ENCODE measurements at regions not wholly inside any gene's neighbourhood (a gene's known extent, or its start where the extent isn't known, plus 50 kb on each side); places are given as distances from the start of the nearest gene placed in this dataset.

DNA sequence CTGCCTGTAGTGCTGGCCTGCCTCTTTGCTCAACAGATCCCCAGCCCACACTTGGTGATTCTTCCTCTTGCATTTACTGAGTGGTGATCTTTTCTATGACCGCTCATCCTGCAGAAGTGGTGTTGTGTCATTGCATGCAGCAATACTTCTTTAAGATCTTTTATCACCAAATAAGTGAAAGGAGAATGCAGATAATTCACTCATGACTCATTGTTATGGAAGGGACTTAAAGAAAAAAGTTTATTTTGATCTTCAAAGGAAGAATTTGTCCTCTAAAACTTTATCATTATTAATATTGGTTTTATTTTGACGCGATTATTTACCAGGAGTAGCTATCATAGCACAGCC, 489.1 kb upstream of the CELF2 start:
- no peak overlapping the region for H3K27ac ChIP-seq (ENCODE audit: low read length)

DNA sequence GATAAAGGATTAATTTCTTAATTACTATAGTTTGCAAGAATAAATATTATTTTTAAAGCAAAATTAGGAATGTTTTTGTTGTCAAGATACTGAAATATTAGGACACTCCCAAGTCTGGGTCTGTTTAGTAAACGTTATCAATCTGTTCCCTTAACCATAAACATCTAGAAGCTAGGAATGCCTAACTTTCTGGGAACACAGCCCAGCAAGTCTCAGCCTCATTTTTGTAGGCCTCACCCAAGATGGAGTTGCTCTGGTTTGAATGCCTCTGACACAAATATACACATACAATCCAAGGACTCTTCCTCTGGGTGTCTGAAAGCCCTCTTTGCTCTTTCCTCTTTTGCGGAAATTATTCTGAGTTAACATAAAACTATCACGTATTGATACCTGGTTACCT, 487.4 kb upstream of the CELF2 start:
- no peak overlapping the region for H3K27ac ChIP-seq (ENCODE audit: low read length)
- no peaks in the 10 kb centered on the region for H3K36me3 ChIP-seq (ENCODE audit: insufficient read depth, low read depth, low read length)
- no peaks in the 10 kb centered on the region for H3K9me3 ChIP-seq (ENCODE audit: insufficient read depth, low read depth, low read length)
- no peak overlapping the region for H3K9ac ChIP-seq (ENCODE audit: low read depth, low read length)
- no peak overlapping the region for H3K4me3 ChIP-seq (ENCODE audit: low read length)
- H3K27me3 ChIP-seq (ENCODE audit: insufficient read depth, low read length), result peaks cover 19% of the 10 kb centered on the region
- peaks cover 13% of the 10 kb centered on the region; the same call in 1 of the 2 replicates for H3K4me1 ChIP-seq (ENCODE audit: insufficient read depth, low read length)

More for the DNA sequence above, 489.1 kb upstream of the CELF2 start:
- Histone ChIP-seq H3K27me3 (ENCODE audit: insufficient read depth, low read length) (peaks cover 19% of the 10 kb centered on the region), H3K9me3 (ENCODE audit: insufficient read depth, low read depth, low read length) (no peaks in the 10 kb centered on the region), H3K4me1 (ENCODE audit: insufficient read depth, low read length) (peaks cover 13% of the 10 kb centered on the region; the same call in 1 of the 2 replicates), H3K4me3 (ENCODE audit: low read length) (no peak overlapping the region), H3K9ac (ENCODE audit: low read depth, low read length) (no peak overlapping the region), H3K36me3 (ENCODE audit: insufficient read depth, low read depth, low read length) (no peaks in the 10 kb centered on the region)

GRCh38 chr10:10532236-10532635, 485.4 kb upstream of the CELF2 start:
- no peak overlapping the region for H3K4me3 ChIP-seq (ENCODE audit: low read length)
- H3K27ac ChIP-seq (ENCODE audit: low read length), result no peak overlapping the region
- H3K9ac ChIP-seq (ENCODE audit: low read depth, low read length), result no peak overlapping the region
- H3K36me3 ChIP-seq (ENCODE audit: insufficient read depth, low read depth, low read length), result no peaks in the 10 kb centered on the region
- no peaks in the 10 kb centered on the region for H3K9me3 ChIP-seq (ENCODE audit: insufficient read depth, low read depth, low read length)
- peaks cover 13% of the 10 kb centered on the region; the same call in 1 of the 2 replicates for H3K4me1 ChIP-seq (ENCODE audit: insufficient read depth, low read length)
- H3K27me3 ChIP-seq (ENCODE audit: insufficient read depth, low read length), result peaks cover 8% of the 10 kb centered on the region

DNA sequence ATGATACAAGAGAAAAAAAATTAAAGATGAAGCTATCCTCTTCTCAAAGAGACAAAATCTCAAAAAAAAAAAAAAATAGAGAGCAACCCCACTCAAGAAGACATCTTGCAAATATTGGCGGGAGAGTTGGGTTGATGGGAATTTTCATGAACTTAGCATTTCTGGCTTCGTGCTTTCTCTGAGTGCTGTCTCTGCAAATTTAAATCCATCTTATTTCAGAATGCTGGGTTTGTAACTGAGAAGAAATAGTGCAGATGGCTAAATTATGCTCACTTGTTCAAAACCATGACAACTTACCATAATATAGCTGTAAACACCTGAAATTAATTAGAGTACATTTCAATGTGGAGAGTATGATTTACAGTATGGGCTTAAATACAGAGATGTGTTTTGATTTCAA, 484.8 kb upstream of the CELF2 start:
- no peaks in the 10 kb centered on the region for H3K36me3 ChIP-seq (ENCODE audit: insufficient read depth, low read depth, low read length)
- no peaks in the 10 kb centered on the region for H3K9me3 ChIP-seq (ENCODE audit: insufficient read depth, low read depth, low read length)
- no peak overlapping the region for H3K4me3 ChIP-seq (ENCODE audit: low read length)

DNA sequence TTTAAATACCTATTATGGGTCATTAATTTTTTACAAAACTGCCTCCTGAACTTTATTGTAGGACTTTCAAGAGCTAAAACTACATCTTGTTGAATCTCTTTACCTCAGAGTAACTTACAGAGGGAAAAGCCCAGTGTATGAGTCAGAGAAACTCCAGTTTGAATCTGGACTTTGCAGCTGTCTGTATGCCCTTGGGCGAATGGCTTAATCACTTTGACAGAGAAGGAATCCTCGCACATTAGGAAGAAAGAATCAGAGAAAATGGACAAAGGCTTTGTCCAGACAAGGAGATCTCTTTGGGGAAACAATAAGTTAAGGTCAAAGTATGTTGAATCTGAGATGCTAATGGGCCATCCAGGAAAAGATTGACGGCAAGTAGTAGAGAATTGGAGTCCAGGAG, 484.2 kb upstream of the CELF2 start:
- Histone ChIP-seq H3K4me1 (ENCODE audit: insufficient read depth, low read length) (0 out of 2 replicates have a peak, but pooled peaks cover 5% of the 10 kb centered on the region), H3K27me3 (ENCODE audit: insufficient read depth, low read length) (peaks cover 4% of the 10 kb centered on the region), H3K36me3 (ENCODE audit: insufficient read depth, low read depth, low read length) (no peaks in the 10 kb centered on the region), H3K9ac (ENCODE audit: low read depth, low read length) (no peak overlapping the region), H3K4me3 (ENCODE audit: low read length) (no peak overlapping the region), H3K9me3 (ENCODE audit: insufficient read depth, low read depth, low read length) (no peaks in the 10 kb centered on the region), H3K27ac (ENCODE audit: low read length) (no peak overlapping the region)

More for the DNA sequence above, 484.8 kb upstream of the CELF2 start:
- Histone ChIP-seq H3K27me3 (ENCODE audit: insufficient read depth, low read length) (peaks cover 4% of the 10 kb centered on the region), H3K9ac (ENCODE audit: low read depth, low read length) (no peak overlapping the region), H3K27ac (ENCODE audit: low read length) (no peak overlapping the region), H3K4me1 (ENCODE audit: insufficient read depth, low read length) (peaks cover 9% of the 10 kb centered on the region; the same call in 1 of the 2 replicates)

GRCh38 chr10:10538326-10538725, 479.3 kb upstream of the CELF2 start:
- Histone ChIP-seq H3K27me3 (ENCODE audit: insufficient read depth, low read length) (no peaks in the 10 kb centered on the region), H3K9ac (ENCODE audit: low read depth, low read length) (no peak overlapping the region), H3K4me1 (ENCODE audit: insufficient read depth, low read length) (peaks cover 5% of the 10 kb centered on the region; the same call in 1 of the 2 replicates), H3K4me3 (ENCODE audit: low read length) (no peak overlapping the region), H3K27ac (ENCODE audit: low read length) (no peak overlapping the region), H3K9me3 (ENCODE audit: insufficient read depth, low read depth, low read length) (no peaks in the 10 kb centered on the region), H3K36me3 (ENCODE audit: insufficient read depth, low read depth, low read length) (no peaks in the 10 kb centered on the region)

DNA sequence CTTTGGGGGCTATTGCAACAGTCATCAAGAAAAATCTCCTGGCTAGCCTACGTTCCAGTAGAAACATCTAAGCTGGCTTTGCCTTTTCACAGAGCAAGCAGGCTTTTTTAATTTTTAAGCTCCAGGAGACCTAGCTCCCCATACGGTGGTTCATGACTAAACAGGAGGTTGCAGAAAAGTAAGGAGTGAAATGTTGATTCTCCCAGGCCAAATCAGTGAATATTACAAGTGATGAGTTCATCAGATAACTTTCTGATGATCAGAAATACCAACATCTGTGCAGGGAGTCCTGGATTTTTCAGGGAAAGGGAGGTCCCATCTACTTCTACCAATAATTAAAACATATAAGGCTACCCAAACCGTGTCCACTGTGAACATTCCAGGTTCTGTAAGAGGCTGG, 477.3 kb upstream of the CELF2 start:
- H3K27me3 ChIP-seq (ENCODE audit: insufficient read depth, low read length), result no peaks in the 10 kb centered on the region
- H3K27ac ChIP-seq (ENCODE audit: low read length), result no peak overlapping the region
- H3K9me3 ChIP-seq (ENCODE audit: insufficient read depth, low read depth, low read length), result no peaks in the 10 kb centered on the region
- H3K36me3 ChIP-seq (ENCODE audit: insufficient read depth, low read depth, low read length), result no peaks in the 10 kb centered on the region
- H3K9ac ChIP-seq (ENCODE audit: low read depth, low read length), result no peak overlapping the region
- peaks cover 5% of the 10 kb centered on the region; the same call in 1 of the 2 replicates for H3K4me1 ChIP-seq (ENCODE audit: insufficient read depth, low read length)
- no peak overlapping the region for H3K4me3 ChIP-seq (ENCODE audit: low read length)

DNA sequence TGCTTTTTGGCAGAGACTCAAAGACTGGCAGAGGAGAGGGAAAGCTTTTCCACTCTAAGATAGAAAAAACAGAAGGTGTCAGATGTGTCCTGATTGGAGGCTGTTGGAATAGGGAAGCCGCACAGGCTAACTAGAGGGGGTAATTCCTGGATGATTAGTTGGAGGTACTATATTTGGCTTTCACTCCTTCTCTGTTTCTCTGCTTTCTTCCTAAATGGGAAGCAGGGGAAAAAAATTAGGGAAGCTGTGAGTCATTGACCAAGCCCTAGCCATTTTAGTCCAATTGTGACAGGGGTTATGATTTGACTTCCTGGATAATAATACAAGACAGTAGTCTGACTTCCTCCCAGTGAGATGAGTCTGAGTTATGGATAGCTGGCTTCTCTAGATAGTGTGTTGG, 475.2 kb upstream of the CELF2 start:
- H3K9me3 ChIP-seq (ENCODE audit: insufficient read depth, low read depth, low read length), result no peaks in the 10 kb centered on the region
- no peak overlapping the region for H3K9ac ChIP-seq (ENCODE audit: low read depth, low read length)
- peaks cover 5% of the 10 kb centered on the region; the same call in 1 of the 2 replicates for H3K4me1 ChIP-seq (ENCODE audit: insufficient read depth, low read length)
- no peak overlapping the region for H3K4me3 ChIP-seq (ENCODE audit: low read length)
- H3K27me3 ChIP-seq (ENCODE audit: insufficient read depth, low read length), result no peaks in the 10 kb centered on the region
- no peaks in the 10 kb centered on the region for H3K36me3 ChIP-seq (ENCODE audit: insufficient read depth, low read depth, low read length)
- H3K27ac ChIP-seq (ENCODE audit: low read length), result no peak overlapping the region

- no peak overlapping the region for H3K4me3 ChIP-seq (ENCODE audit: low read length)
Observed at GRCh38 chr10:10544890-10545289, 472.8 kb upstream of the CELF2 start.

DNA sequence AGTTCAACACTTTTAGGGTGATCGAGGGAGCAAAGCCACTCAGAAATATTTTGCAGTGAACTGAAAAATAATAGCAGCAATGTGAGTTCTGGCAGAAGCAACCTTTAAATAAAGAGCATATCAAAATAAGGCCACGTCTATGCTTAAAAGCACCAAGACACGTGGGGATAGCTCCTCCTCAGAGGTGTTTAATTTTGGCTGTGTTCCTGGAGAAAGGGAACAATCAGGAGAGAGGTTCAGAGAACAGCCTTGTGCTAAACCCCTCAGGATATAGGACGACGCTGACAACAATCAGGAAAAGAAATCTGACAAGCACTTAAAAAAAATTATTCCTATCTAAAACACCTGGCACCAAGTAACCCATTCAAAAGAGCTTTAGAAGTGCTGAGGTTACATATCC, 471.9 kb upstream of the CELF2 start:
- Histone ChIP-seq H3K27me3 (ENCODE audit: insufficient read depth, low read length) (no peaks in the 10 kb centered on the region), H3K9ac (ENCODE audit: low read depth, low read length) (no peak overlapping the region), H3K36me3 (ENCODE audit: insufficient read depth, low read depth, low read length) (no peaks in the 10 kb centered on the region), H3K27ac (ENCODE audit: low read length) (no peak overlapping the region), H3K4me3 (ENCODE audit: low read length) (no peak overlapping the region), H3K4me1 (ENCODE audit: insufficient read depth, low read length) (peaks cover 5% of the 10 kb centered on the region; the same call in 1 of the 2 replicates), H3K9me3 (ENCODE audit: insufficient read depth, low read depth, low read length) (no peaks in the 10 kb centered on the region)

More at GRCh38 chr10:10544890-10545289, 472.8 kb upstream of the CELF2 start:
- H3K36me3 ChIP-seq (ENCODE audit: insufficient read depth, low read depth, low read length), result no peaks in the 10 kb centered on the region
- no peaks in the 10 kb centered on the region for H3K27me3 ChIP-seq (ENCODE audit: insufficient read depth, low read length)
- H3K4me1 ChIP-seq (ENCODE audit: insufficient read depth, low read length), result peaks cover 5% of the 10 kb centered on the region; the same call in 1 of the 2 replicates
- no peaks in the 10 kb centered on the region for H3K9me3 ChIP-seq (ENCODE audit: insufficient read depth, low read depth, low read length)
- no peak overlapping the region for H3K9ac ChIP-seq (ENCODE audit: low read depth, low read length)
- H3K27ac ChIP-seq (ENCODE audit: low read length), result no peak overlapping the region

GRCh38 chr10:10551596-10552301, 465.9 kb upstream of the CELF2 start:
- Histone ChIP-seq H3K4me3 (ENCODE audit: low read length) (no peak overlapping the region), H3K36me3 (ENCODE audit: insufficient read depth, low read depth, low read length) (no peaks in the 10 kb centered on the region), H3K9ac (ENCODE audit: low read depth, low read length) (no peak overlapping the region), H3K9me3 (ENCODE audit: insufficient read depth, low read depth, low read length) (no peaks in the 10 kb centered on the region), H3K4me1 (ENCODE audit: insufficient read depth, low read length) (no peaks in the 10 kb centered on the region; the same call in 1 of the 2 replicates), H3K27ac (ENCODE audit: low read length) (no peak overlapping the region), H3K27me3 (ENCODE audit: insufficient read depth, low read length) (no peaks in the 10 kb centered on the region)

GRCh38 chr10:10552948-10553347, 464.7 kb upstream of the CELF2 start:
- Histone ChIP-seq H3K27ac (ENCODE audit: low read length) (no peak overlapping the region), H3K4me3 (ENCODE audit: low read length) (no peak overlapping the region), H3K36me3 (ENCODE audit: insufficient read depth, low read depth, low read length) (no peaks in the 10 kb centered on the region), H3K27me3 (ENCODE audit: insufficient read depth, low read length) (no peaks in the 10 kb centered on the region), H3K4me1 (ENCODE audit: insufficient read depth, low read length) (no peaks in the 10 kb centered on the region; the same call in 1 of the 2 replicates), H3K9ac (ENCODE audit: low read depth, low read length) (no peak overlapping the region), H3K9me3 (ENCODE audit: insufficient read depth, low read depth, low read length) (no peaks in the 10 kb centered on the region)
